PC-9 (cell line): ENCODE measurements at regions not wholly inside any gene's neighbourhood (a gene's known extent, or its start where the extent isn't known, plus 50 kb on each side); places are given as distances from the start of the nearest gene placed in this dataset.

Source experiments
- CTCF ChIP-seq: fragments of 200-600 bp; sonication (generic); conservative IDR thresholded peaks from 2 replicates; pipeline ENCODE4 v1.6.1; 2017; ENCODE audit warnings: mixed run types, antibody characterized with exemption, mild to moderate bottlenecking, moderate library complexity
- EZH2 ChIP-seq: fragments of 200-600 bp; sonication (generic); IDR thresholded peaks from 2 replicates; pipeline ENCODE4 v1.8.0; 2017; ENCODE audit warnings: antibody characterized with exemption, low read depth

GRCh38 chr4:177907736-177908424 is 465.6 kb upstream of the AGA start:
- TF ChIP-seq CTCF, result no peak
- TF ChIP-seq EZH2, result no peak
